ENCODE measurements at regions not wholly inside any gene's neighbourhood (a gene's known extent, or its start where the extent isn't known, plus 50 kb on each side); places are given as distances from the start of the nearest gene placed in this dataset.

DNA sequence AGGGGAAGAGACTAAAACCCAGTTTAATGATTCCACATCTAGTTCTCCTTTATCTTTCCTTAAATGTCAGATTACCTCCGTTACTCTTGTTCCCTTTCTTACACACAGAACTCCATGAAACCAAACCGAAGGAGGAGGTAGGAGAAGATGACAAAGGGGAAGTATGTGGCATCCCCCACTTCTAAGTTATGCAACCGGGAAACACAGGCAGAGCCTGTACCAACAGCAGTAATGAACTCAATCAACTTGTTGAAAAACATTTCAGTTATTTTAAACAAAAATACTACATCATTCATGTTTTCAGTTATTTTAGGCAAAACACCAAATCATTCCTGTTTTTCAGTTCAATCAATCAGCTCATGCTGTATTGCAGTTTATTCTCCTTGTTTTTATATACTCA is 101.8 kb downstream of the PCSK1 start:
- TF ChIP-seq CTCF (IDR thresholded peaks at IDR 0.05) (no peak), POLR2A (IDR thresholded peaks at IDR 0.05) (no peak)
